ENCODE measurements at regions not wholly inside any gene's neighbourhood (a gene's known extent, or its start where the extent isn't known, plus 50 kb on each side); places are given as distances from the start of the nearest gene placed in this dataset.

GRCh38 chr6:48826901-48827701, 636.0 kb downstream of the MMUT start:
- Mint-ChIP-seq H3K9me3 (peaks cover 0 to 14% (median 3%) of the 10 kb centered on the region in 11 donors), H3K4me1 (no peaks in the 10 kb centered on the region), H3K36me3 (no peaks in the 10 kb centered on the region), H3K27ac (no peak overlapping the region), H3K4me3 (no peak overlapping the region), H3K27me3 (no peaks in the 10 kb centered on the region)
- no peak for ATAC-seq
- Histone ChIP-seq H3K27ac (ENCODE audit: low read depth, low read length) (no peak overlapping the region), H3K4me3 (ENCODE audit: low read length) (no peak overlapping the region), H3K9me3 (ENCODE audit: control insufficient read depth in 2 of 3, low read length in 3 of 3) (no peaks in the 10 kb centered on the region), H3K36me3 (ENCODE audit: control insufficient read depth in 2 of 3, insufficient read depth in 3 of 3, low read length in 3 of 3) (no peaks in the 10 kb centered on the region), H3K4me1 (ENCODE audit: control insufficient read depth in 2 of 2, insufficient read depth in 2 of 2, low read length in 2 of 2) (no peaks in the 10 kb centered on the region), H3K27me3 (ENCODE audit: control insufficient read depth in 2 of 2, insufficient read depth in 2 of 2, low read length in 2 of 2) (no peaks in the 10 kb centered on the region)
- ChIA-PET POLR2A (no interaction called here), CTCF (no interaction called here)
- DNase-seq = no peak
- intact Hi-C loops (cut with micrococcal nuclease) = no loop called here

GRCh38 chr6:48826152-48826515, 636.9 kb downstream of the MMUT start:
- no peak for DNase-seq
- H3K4me3 Mint-ChIP-seq = no peak overlapping the region
- Histone ChIP-seq H3K4me3 (ENCODE audit: low read length) (no peak overlapping the region), H3K36me3 (ENCODE audit: control insufficient read depth in 2 of 3, insufficient read depth in 3 of 3, low read length in 3 of 3) (no peaks in the 10 kb centered on the region), H3K27me3 (ENCODE audit: control insufficient read depth in 2 of 2, insufficient read depth in 2 of 2, low read length in 2 of 2) (no peaks in the 10 kb centered on the region), H3K27ac (ENCODE audit: low read depth, low read length) (no peak overlapping the region), H3K4me1 (ENCODE audit: control insufficient read depth in 2 of 2, insufficient read depth in 2 of 2, low read length in 2 of 2) (no peaks in the 10 kb centered on the region), H3K9me3 (ENCODE audit: control insufficient read depth in 2 of 3, low read length in 3 of 3) (no peaks in the 10 kb centered on the region)
- H3K36me3 Mint-ChIP-seq = no peaks in the 10 kb centered on the region
- intact Hi-C loops (cut with micrococcal nuclease) = no loop called here
- CTCF ChIA-PET = no interaction called here
- H3K27ac Mint-ChIP-seq = no peak overlapping the region
- no peaks in the 10 kb centered on the region for H3K4me1 Mint-ChIP-seq
- POLR2A ChIA-PET = no interaction called here
- no peak for ATAC-seq
- H3K27me3 Mint-ChIP-seq = no peaks in the 10 kb centered on the region
- peaks cover 0 to 19% (median 3%) of the 10 kb centered on the region in 11 donors for H3K9me3 Mint-ChIP-seq

GRCh38 chr6:48825501-48826151, 637.4 kb downstream of the MMUT start:
- CTCF ChIA-PET = no interaction called here
- Histone ChIP-seq H3K9me3 (ENCODE audit: control insufficient read depth in 2 of 3, low read length in 3 of 3) (no peaks in the 10 kb centered on the region), H3K27ac (ENCODE audit: low read depth, low read length) (no peak overlapping the region), H3K36me3 (ENCODE audit: control insufficient read depth in 2 of 3, insufficient read depth in 3 of 3, low read length in 3 of 3) (no peaks in the 10 kb centered on the region), H3K4me1 (ENCODE audit: control insufficient read depth in 2 of 2, insufficient read depth in 2 of 2, low read length in 2 of 2) (no peaks in the 10 kb centered on the region), H3K4me3 (ENCODE audit: low read length) (no peak overlapping the region), H3K27me3 (ENCODE audit: control insufficient read depth in 2 of 2, insufficient read depth in 2 of 2, low read length in 2 of 2) (no peaks in the 10 kb centered on the region)
- DNase-seq = no peak
- no peaks in the 10 kb centered on the region for H3K36me3 Mint-ChIP-seq
- no peaks in the 10 kb centered on the region for H3K27me3 Mint-ChIP-seq
- no peak for ATAC-seq
- POLR2A ChIA-PET = no interaction called here
- H3K4me3 Mint-ChIP-seq = no peak overlapping the region
- H3K9me3 Mint-ChIP-seq = peaks cover 0 to 19% (median 3%) of the 10 kb centered on the region in 11 donors
- H3K4me1 Mint-ChIP-seq = no peaks in the 10 kb centered on the region
- intact Hi-C loops (cut with micrococcal nuclease) = no loop called here
- no peak overlapping the region for H3K27ac Mint-ChIP-seq

- Histone ChIP-seq H3K36me3 (ENCODE audit: control insufficient read depth in 2 of 3, insufficient read depth in 3 of 3, low read length in 3 of 3) (no peaks in the 10 kb centered on the region), H3K4me1 (ENCODE audit: control insufficient read depth in 2 of 2, insufficient read depth in 2 of 2, low read length in 2 of 2) (no peaks in the 10 kb centered on the region), H3K27me3 (ENCODE audit: control insufficient read depth in 2 of 2, insufficient read depth in 2 of 2, low read length in 2 of 2) (no peaks in the 10 kb centered on the region), H3K4me3 (ENCODE audit: low read length) (no peak overlapping the region), H3K9me3 (ENCODE audit: control insufficient read depth in 2 of 3, low read length in 3 of 3) (no peaks in the 10 kb centered on the region), H3K27ac (ENCODE audit: low read depth, low read length) (no peak overlapping the region)
- Mint-ChIP-seq H3K4me3 (no peak overlapping the region), H3K27ac (no peak overlapping the region), H3K4me1 (no peaks in the 10 kb centered on the region), H3K36me3 (no peaks in the 10 kb centered on the region), H3K27me3 (no peaks in the 10 kb centered on the region), H3K9me3 (peaks cover 0 to 13% (median 2%) of the 10 kb centered on the region in 11 donors)
- DNase-seq = no peak
- POLR2A ChIA-PET = no interaction called here
- intact Hi-C loops (cut with micrococcal nuclease) = no loop called here
- no peak for ATAC-seq
- CTCF ChIA-PET = no interaction called here
Measured at GRCh38 chr6:48818052-48818412, 645.0 kb downstream of the MMUT start.

- H3K4me1 Mint-ChIP-seq = no peaks in the 10 kb centered on the region
- no peaks in the 10 kb centered on the region for H3K27me3 Mint-ChIP-seq
- H3K27ac Mint-ChIP-seq = no peak overlapping the region
- ChIA-PET CTCF (no interaction called here), POLR2A (no interaction called here)
- H3K4me3 Mint-ChIP-seq = no peak overlapping the region
- Histone ChIP-seq H3K27ac (ENCODE audit: low read depth, low read length) (no peak overlapping the region), H3K4me1 (ENCODE audit: control insufficient read depth in 2 of 2, insufficient read depth in 2 of 2, low read length in 2 of 2) (no peaks in the 10 kb centered on the region), H3K36me3 (ENCODE audit: control insufficient read depth in 2 of 3, insufficient read depth in 3 of 3, low read length in 3 of 3) (no peaks in the 10 kb centered on the region), H3K9me3 (ENCODE audit: control insufficient read depth in 2 of 3, low read length in 3 of 3) (no peaks in the 10 kb centered on the region), H3K27me3 (ENCODE audit: control insufficient read depth in 2 of 2, insufficient read depth in 2 of 2, low read length in 2 of 2) (no peaks in the 10 kb centered on the region), H3K4me3 (ENCODE audit: low read length) (no peak overlapping the region)
- H3K36me3 Mint-ChIP-seq = no peaks in the 10 kb centered on the region
- DNase-seq = no peak
- intact Hi-C loops (cut with micrococcal nuclease) = no loop called here
- no peak for ATAC-seq
- peaks cover 0 to 13% (median 2%) of the 10 kb centered on the region in 11 donors for H3K9me3 Mint-ChIP-seq
Measured at GRCh38 chr6:48817333-48818051, 645.6 kb downstream of the MMUT start.

GRCh38 chr6:48814957-48815356, 648.1 kb downstream of the MMUT start:
- Histone ChIP-seq H3K4me1 (ENCODE audit: control insufficient read depth in 2 of 2, insufficient read depth in 2 of 2, low read length in 2 of 2) (no peaks in the 10 kb centered on the region), H3K36me3 (ENCODE audit: control insufficient read depth in 2 of 3, insufficient read depth in 3 of 3, low read length in 3 of 3) (no peaks in the 10 kb centered on the region), H3K4me3 (ENCODE audit: low read length) (no peak overlapping the region), H3K27ac (ENCODE audit: low read depth, low read length) (no peak overlapping the region), H3K27me3 (ENCODE audit: control insufficient read depth in 2 of 2, insufficient read depth in 2 of 2, low read length in 2 of 2) (no peaks in the 10 kb centered on the region), H3K9me3 (ENCODE audit: control insufficient read depth in 2 of 3, low read length in 3 of 3) (no peaks in the 10 kb centered on the region)
- H3K4me1 Mint-ChIP-seq = no peaks in the 10 kb centered on the region
- peaks cover 0 to 6% (median 2%) of the 10 kb centered on the region in 11 donors for H3K9me3 Mint-ChIP-seq
- H3K27me3 Mint-ChIP-seq = no peaks in the 10 kb centered on the region
- ATAC-seq (no peak), DNase-seq (no peak)
- CTCF ChIA-PET = no interaction called here
- H3K36me3 Mint-ChIP-seq = no peaks in the 10 kb centered on the region
- no peak overlapping the region for H3K4me3 Mint-ChIP-seq
- POLR2A ChIA-PET = no interaction called here
- intact Hi-C loops (cut with micrococcal nuclease) = no loop called here
- no peak overlapping the region for H3K27ac Mint-ChIP-seq

- H3K9me3 Mint-ChIP-seq = peaks cover 0 to 4% (median 0%) of the 10 kb centered on the region in 11 donors
- no peak overlapping the region for H3K4me3 ChIP-seq (ENCODE audit: low read length)
- no peaks in the 10 kb centered on the region for H3K27me3 ChIP-seq (ENCODE audit: control insufficient read depth in 2 of 2, insufficient read depth in 2 of 2, low read length in 2 of 2)
- H3K4me1 Mint-ChIP-seq = no peaks in the 10 kb centered on the region
- intact Hi-C loops (cut with micrococcal nuclease) = no loop called here
- H3K36me3 Mint-ChIP-seq = no peaks in the 10 kb centered on the region
- H3K27ac Mint-ChIP-seq = no peak overlapping the region
- ATAC-seq (no peak), DNase-seq (no peak)
- no peaks in the 10 kb centered on the region for H3K4me1 ChIP-seq (ENCODE audit: control insufficient read depth in 2 of 2, insufficient read depth in 2 of 2, low read length in 2 of 2)
- H3K27me3 Mint-ChIP-seq = no peaks in the 10 kb centered on the region
- ChIA-PET CTCF (no interaction called here), POLR2A (no interaction called here)
- no peaks in the 10 kb centered on the region for H3K36me3 ChIP-seq (ENCODE audit: control insufficient read depth in 2 of 3, insufficient read depth in 3 of 3, low read length in 3 of 3)
- no peak overlapping the region for H3K4me3 Mint-ChIP-seq
- no peak overlapping the region for H3K27ac ChIP-seq (ENCODE audit: low read depth, low read length)
- no peaks in the 10 kb centered on the region for H3K9me3 ChIP-seq (ENCODE audit: control insufficient read depth in 2 of 3, low read length in 3 of 3)
Measured at GRCh38 chr6:48813836-48814235, 649.2 kb downstream of the MMUT start.
